ENCODE measurements at regions not wholly inside any gene's neighbourhood (a gene's known extent, or its start where the extent isn't known, plus 50 kb on each side); places are given as distances from the start of the nearest gene placed in this dataset.

- no peak for TF ChIP-seq CTCF (IDR thresholded peaks at IDR 0.05; ENCODE audit: borderline replicate concordance, extremely low read depth, low read length, poor library complexity, severe bottlenecking)
- TF ChIP-seq EZH2 (IDR thresholded peaks at IDR 0.05; ENCODE audit: borderline replicate concordance, low read depth, low read length, severe bottlenecking), result no peak
These were observed 313.9 kb upstream of the TRPC7 start for GRCh38 chr5:136679233-136679632.

Data from DND-41 (cell line).